B cell (primary cell): ENCODE measurements at regions not wholly inside any gene's neighbourhood (a gene's known extent, or its start where the extent isn't known, plus 50 kb on each side); places are given as distances from the start of the nearest gene placed in this dataset.

Experiments
- ATAC-seq: fragments of 200-7000 bp; cut with Tn5 transposase; one replicate; pipeline ENCODE4 v1.10.0; 2021; ENCODE audit warnings: low read depth, mild to moderate bottlenecking, moderate number of reproducible peaks, moderate library complexity
- CTCF ChIA-PET: fragments of 350-600 bp; sonication (Branson Sonifier 250); formaldehyde crosslinking; loops from one replicate; lab custom pipeline; 2021; ENCODE audit warnings: antibody characterized with exemption, inconsistent platforms; lab: Charles Lee
- POLR2A ChIA-PET: fragments of 350-600 bp; sonication (Branson Sonifier 250); formaldehyde crosslinking; loops from one replicate; lab custom pipeline; 2021; ENCODE audit warnings: antibody characterized with exemption; lab: Charles Lee
- DNase-seq: peaks from one replicate; pipeline ENCODE4 v3.0.0; 2013
- H2AFZ ChIP-seq: 2 replicates; pipeline ENCODE4 v1.6.1; 2012; ENCODE audit warnings: mild to moderate bottlenecking, low read depth, low read length; ENCODE audit not compliant: insufficient read depth, poor library complexity, severe bottlenecking
- H3K27ac ChIP-seq, 2 donors: 1 replicate in 1 of 2; 2 replicates in 1 of 2; pipeline ENCODE4 v1.5.1; 2012 to 2013; ENCODE audit warnings: low read length in 2 of 2, mild to moderate bottlenecking in 2 of 2, moderate library complexity in 1 of 2
- H3K27me3 ChIP-seq, 4 experiments: fragments of 200-600 bp in 1 of 4; sonication (generic) in 1 of 4; replicated peaks in 1 of 4; 1 replicate in 2 of 4; 2 replicates in 2 of 4; pipeline versions ENCODE4 v1.6.1 to v1.7.0; 2013 to 2016; ENCODE audit warnings: low read length in 3 of 4, mild to moderate bottlenecking in 2 of 4, mixed read lengths in 1 of 4, moderate library complexity in 1 of 4; ENCODE audit not compliant: insufficient read depth in 4 of 4, control insufficient read depth in 3 of 4; ENCODE audit errors: control extremely low read depth in 1 of 4
- H3K36me3 ChIP-seq, 2 experiments: replicated peaks in 1 of 2; 1 replicate in 1 of 2; 2 replicates in 1 of 2; pipeline versions ENCODE4 v1.6.1 to v1.7.1; 2013; ENCODE audit warnings: low read length in 1 of 2; ENCODE audit not compliant: insufficient read depth in 2 of 2, control insufficient read depth in 1 of 2; ENCODE audit errors: control extremely low read depth in 1 of 2, extremely low read depth in 1 of 2
- H3K4me1 ChIP-seq, 2 donors: fragments of 200-600 bp in 1 of 2; sonication (generic) in 1 of 2; 1 replicate in 1 of 2; 2 replicates in 1 of 2; pipeline versions ENCODE4 v1.5.1 to v1.6.1; 2013 to 2017; ENCODE audit warnings: low read length in 2 of 2; ENCODE audit not compliant: control insufficient read depth in 2 of 2, insufficient read depth in 2 of 2
- H3K4me2 ChIP-seq: replicated peaks from 2 replicates; pipeline ENCODE3; 2012; ENCODE audit warnings: mild to moderate bottlenecking, low read depth, low read length; ENCODE audit not compliant: poor library complexity, severe bottlenecking
- H3K4me3 ChIP-seq, 5 experiments: fragments of 200-600 bp in 1 of 5; sonication (generic) in 1 of 5; 1 replicate in 3 of 5; 2 replicates in 2 of 5; pipeline versions ENCODE4 v1.5.1 to v1.7.0; 2011 to 2016; ENCODE audit warnings: low read length in 4 of 5, mild to moderate bottlenecking in 4 of 5, low read depth in 2 of 5, control low read depth in 1 of 5, moderate library complexity in 1 of 5; ENCODE audit not compliant: insufficient read depth in 1 of 5; ENCODE audit errors: control extremely low read depth in 1 of 5, extremely low read depth in 1 of 5
- H3K79me2 ChIP-seq: fragments of 200-600 bp; sonication (generic); one replicate; pipeline ENCODE4 v1.6.0; 2016; ENCODE audit warnings: low read length; ENCODE audit not compliant: control insufficient read depth, insufficient read depth
- H3K9ac ChIP-seq: fragments of 200-600 bp; sonication (generic); 2 replicates; pipeline ENCODE4 v1.6.1; 2017; ENCODE audit warnings: mild to moderate bottlenecking, low read length, moderate library complexity
- H3K9me3 ChIP-seq, 3 donors: one replicate each; pipeline versions ENCODE4 v1.6.1 to v1.7.1; 2013; ENCODE audit warnings: low read length in 2 of 3; ENCODE audit not compliant: control insufficient read depth in 2 of 3, insufficient read depth in 1 of 3; ENCODE audit errors: control extremely low read depth in 1 of 3
- H4K20me1 ChIP-seq: 2 replicates; pipeline ENCODE4 v1.6.0; 2012; ENCODE audit warnings: mild to moderate bottlenecking, low read length; ENCODE audit not compliant: insufficient read depth, control insufficient read depth, poor library complexity, severe bottlenecking
- H3K27ac Mint-ChIP-seq: one replicate; pipeline ENCODE4 v1.8.0; 2021; ENCODE audit warnings: mixed read lengths
- H3K27me3 Mint-ChIP-seq: one replicate; pipeline ENCODE4 v1.8.0; 2021; ENCODE audit warnings: mixed read lengths
- H3K4me1 Mint-ChIP-seq: one replicate; pipeline ENCODE4 v1.8.0; 2021; ENCODE audit warnings: mixed read lengths
- H3K4me3 Mint-ChIP-seq: one replicate; pipeline ENCODE4 v1.8.0; 2021; ENCODE audit warnings: mixed read lengths
- H3K9me3 Mint-ChIP-seq: one replicate; pipeline ENCODE4 v1.8.0; 2022; ENCODE audit warnings: mixed read lengths; ENCODE audit not compliant: insufficient read depth
- CTCF ChIP-seq: fragments of 200-600 bp; IDR thresholded peaks from one replicate; pipeline ENCODE4 v1.8.0; 2022; ENCODE audit warnings: antibody characterized with exemption, mild to moderate bottlenecking
- EZH2 ChIP-seq: IDR thresholded peaks from 2 replicates; pipeline ENCODE4 v1.6.1; 2012; ENCODE audit warnings: borderline replicate concordance, low read depth, mild to moderate bottlenecking, moderate library complexity, low read length; ENCODE audit not compliant: insufficient read depth, poor library complexity, severe bottlenecking
- WGBS: methylation state at CpG from one replicate; pipeline ENCODE4 v1.1.5; 2013; ENCODE audit warnings: missing lambda C conversion rate; ENCODE audit not compliant: insufficient coverage; 5-methylcytosine and 5-hydroxymethylcytosine counted together
- intact Hi-C: fragments of 100-400 bp; cut with micrococcal nuclease; formaldehyde crosslinking; loops from one replicate; pipeline ENCODE4 v1.10.0; 2022

DNA sequence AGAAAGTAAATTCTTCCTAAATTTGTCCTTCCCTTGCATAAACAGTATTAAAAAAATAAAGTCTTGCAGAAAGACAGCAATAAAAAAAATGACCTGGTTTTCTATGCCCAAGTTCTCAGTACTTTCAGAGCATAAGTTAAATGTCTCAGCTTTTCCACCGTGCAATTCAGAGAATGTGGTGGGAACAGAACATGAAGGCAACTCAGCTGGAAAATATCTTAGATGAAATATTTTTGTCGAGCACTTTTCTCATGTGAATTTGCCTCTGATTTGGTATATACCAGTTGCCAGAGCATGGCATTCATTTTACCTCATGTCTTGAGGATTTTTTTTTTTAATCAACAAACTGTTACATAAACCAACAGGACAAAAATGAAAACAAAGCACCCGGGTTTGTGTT lies 176.1 kb downstream of the CETN3 start:
- Histone ChIP-seq H3K4me2 (no peak overlapping the region), H3K4me1 (no peaks in the 10 kb centered on the region), H3K4me3 (no peak overlapping the region), H3K27ac (no peak overlapping the region), H3K9ac (no peak overlapping the region), H3K9me3 (no peaks in the 10 kb centered on the region), H3K79me2 (no peaks in the 10 kb centered on the region), H4K20me1 (no peaks in the 10 kb centered on the region), H3K27me3 (peaks cover 0 to 7% (median 3%) of the 10 kb centered on the region in 4 experiments), H2AFZ (no peak overlapping the region), H3K36me3 (no peaks in the 10 kb centered on the region)
- ChIA-PET CTCF (no interaction called here), POLR2A (no interaction called here)
- Mint-ChIP-seq H3K27ac (no peak overlapping the region), H3K4me3 (no peak overlapping the region), H3K9me3 (no peaks in the 10 kb centered on the region), H3K4me1 (no peaks in the 10 kb centered on the region), H3K27me3 (peaks cover 24% of the 10 kb centered on the region)
- no peak for TF ChIP-seq EZH2
- TF ChIP-seq CTCF, result no peak
- WGBS, result 100% methylated on average over 1 of the region's 3 CpGs
- DNase-seq (no peak), ATAC-seq (no peak)
- intact Hi-C loops, result no loop called here

- no peaks in the 10 kb centered on the region for H3K36me3 ChIP-seq
- CTCF ChIA-PET, result interaction anchor here (0.7 kb wide), 1 partner anchor 198 kb away, joined by 3 read pairs; no protein-coding TSS in a partner anchor
- Mint-ChIP-seq H3K27me3 (peaks cover 23% of the 10 kb centered on the region), H3K9me3 (no peaks in the 10 kb centered on the region), H3K4me1 (no peaks in the 10 kb centered on the region), H3K4me3 (no peak overlapping the region), H3K27ac (no peak overlapping the region)
- no CpG with 5 or more reads among the region's 4 CpGs for WGBS
- H3K27ac ChIP-seq, result no peak overlapping the region
- no peaks in the 10 kb centered on the region for H3K4me1 ChIP-seq
- H3K79me2 ChIP-seq, result no peaks in the 10 kb centered on the region
- no peak overlapping the region for H3K4me3 ChIP-seq
- no peaks in the 10 kb centered on the region for H3K9me3 ChIP-seq
- POLR2A ChIA-PET, result no interaction called here
- H3K4me2 ChIP-seq, result no peak overlapping the region
- ATAC-seq (no peak), DNase-seq (no peak)
- intact Hi-C loops, result no loop called here
- H4K20me1 ChIP-seq, result no peaks in the 10 kb centered on the region
- H3K27me3 ChIP-seq, result peaks cover 0 to 7% (median 3%) of the 10 kb centered on the region in 4 experiments
- H2AFZ ChIP-seq, result no peak overlapping the region
- no peak overlapping the region for H3K9ac ChIP-seq
- TF ChIP-seq CTCF, result no peak
- no peak for TF ChIP-seq EZH2
Measured at GRCh38 chr5:90231688-90232087, 177.9 kb downstream of the CETN3 start.
